Astrocyte (in vitro differentiated cells and primary cell): ENCODE measurements at regions not wholly inside any gene's neighbourhood (a gene's known extent, or its start where the extent isn't known, plus 50 kb on each side); places are given as distances from the start of the nearest gene placed in this dataset.

Experiments
- DNase-seq: peaks from one replicate; pipeline ENCODE4 v3.0.0-alpha.2; 2010; ENCODE audit warnings: low read depth
- FAIRE-seq: peaks from 2 replicates; lab custom pipeline; 2011; peaks lifted over from hg19 to GRCh38; lab: Jason Lieb, UNC
- H2AFZ ChIP-seq: 2 replicates; pipeline ENCODE4 v1.6.0; 2012; ENCODE audit warnings: low read depth, low read length, inconsistent platforms
- H3K27ac ChIP-seq: 2 replicates; pipeline ENCODE4 v1.5.1; 2011; ENCODE audit warnings: low read depth, low read length, inconsistent platforms
- H3K27me3 ChIP-seq: 2 replicates; pipeline ENCODE4 v1.6.0; 2011; ENCODE audit warnings: low read length, inconsistent platforms; ENCODE audit not compliant: insufficient read depth
- H3K36me3 ChIP-seq: 2 replicates; pipeline ENCODE4 v1.5.1; 2011; ENCODE audit warnings: low read length, inconsistent platforms; ENCODE audit not compliant: insufficient read depth
- H3K4me1 ChIP-seq: 2 replicates; pipeline ENCODE4 v1.5.1; 2011; ENCODE audit warnings: low read length, inconsistent platforms; ENCODE audit not compliant: insufficient read depth
- H3K4me2 ChIP-seq: 2 replicates; pipeline ENCODE4 v1.6.0; 2012; ENCODE audit warnings: low read length, inconsistent platforms
- H3K4me3 ChIP-seq: 2 replicates; pipeline ENCODE4 v1.5.1; 2011; ENCODE audit warnings: low read depth, mild to moderate bottlenecking, low read length, inconsistent platforms; ENCODE audit not compliant: insufficient read depth
- H3K79me2 ChIP-seq: 2 replicates; pipeline ENCODE4 v1.6.0; 2012; ENCODE audit warnings: mild to moderate bottlenecking, low read length, inconsistent platforms; ENCODE audit not compliant: insufficient read depth
- H3K9ac ChIP-seq: 2 replicates; pipeline ENCODE4 v1.6.0; 2012; ENCODE audit warnings: mild to moderate bottlenecking, low read length, inconsistent platforms
- H3K9me3 ChIP-seq: 2 replicates; pipeline ENCODE4 v1.5.1; 2012; ENCODE audit warnings: low read depth, mild to moderate bottlenecking, low read length, inconsistent platforms; ENCODE audit not compliant: insufficient read depth
- H4K20me1 ChIP-seq: 2 replicates; pipeline ENCODE4 v1.6.0; 2012; ENCODE audit warnings: low read length, inconsistent platforms; ENCODE audit not compliant: insufficient read depth
- H3K27ac Mint-ChIP-seq: one replicate; pipeline ENCODE4 v1.8.0; 2021; ENCODE audit warnings: mild to moderate bottlenecking, mixed read lengths; ENCODE audit not compliant: unreplicated experiment
- H3K27me3 Mint-ChIP-seq: one replicate; pipeline ENCODE4 v1.8.0; 2021; ENCODE audit warnings: low read depth, mixed read lengths; ENCODE audit not compliant: unreplicated experiment
- H3K36me3 Mint-ChIP-seq: one replicate; pipeline ENCODE4 v1.8.0; 2021; ENCODE audit warnings: low read depth, mixed read lengths; ENCODE audit not compliant: unreplicated experiment
- H3K4me1 Mint-ChIP-seq: one replicate; pipeline ENCODE4 v1.8.0; 2021; ENCODE audit warnings: low read depth, mixed read lengths; ENCODE audit not compliant: unreplicated experiment
- H3K4me3 Mint-ChIP-seq: one replicate; pipeline ENCODE4 v1.8.0; 2021; ENCODE audit warnings: mild to moderate bottlenecking, moderate library complexity, mixed read lengths; ENCODE audit not compliant: unreplicated experiment
- H3K9me3 Mint-ChIP-seq: one replicate; pipeline ENCODE4 v1.8.0; 2021; ENCODE audit warnings: mild to moderate bottlenecking, mixed read lengths; ENCODE audit not compliant: unreplicated experiment
- CTCF ChIP-seq: IDR thresholded peaks from 2 replicates; pipeline ENCODE4 v1.5.1; 2011; ENCODE audit warnings: low read depth, mild to moderate bottlenecking, inconsistent platforms, low read length, moderate library complexity; ENCODE audit not compliant: insufficient read depth
- EZH2 ChIP-seq: IDR thresholded peaks from 2 replicates; pipeline ENCODE4 v1.6.1; 2012; ENCODE audit warnings: mild to moderate bottlenecking, low read length, inconsistent platforms; ENCODE audit not compliant: insufficient read depth

GRCh38 chr14:41302776-41303175, 303.9 kb upstream of the LRFN5 start:
- TF ChIP-seq EZH2, result no peak
- TF ChIP-seq CTCF, result no peak
- no peak overlapping the region for H3K4me2 ChIP-seq
- Mint-ChIP-seq H3K27me3 (no peaks in the 10 kb centered on the region), H3K36me3 (no peaks in the 10 kb centered on the region), H3K4me3 (no peak overlapping the region), H3K4me1 (no peaks in the 10 kb centered on the region), H3K9me3 (no peaks in the 10 kb centered on the region), H3K27ac (no peak overlapping the region)
- DNase-seq (no peak), FAIRE-seq (no peak)
- no peaks in the 10 kb centered on the region for H3K4me1 ChIP-seq
- H3K4me3 ChIP-seq, result no peak overlapping the region
- H3K79me2 ChIP-seq, result no peaks in the 10 kb centered on the region
- no peaks in the 10 kb centered on the region for H3K36me3 ChIP-seq
- no peak overlapping the region for H3K9ac ChIP-seq
- no peaks in the 10 kb centered on the region for H4K20me1 ChIP-seq
- no peaks in the 10 kb centered on the region for H3K27me3 ChIP-seq
- H3K27ac ChIP-seq, result no peak overlapping the region
- no peaks in the 10 kb centered on the region for H3K9me3 ChIP-seq
- H2AFZ ChIP-seq, result no peak overlapping the region

GRCh38 chr14:41299924-41300323, 306.8 kb upstream of the LRFN5 start:
- no peaks in the 10 kb centered on the region for H3K27me3 ChIP-seq
- H3K9me3 ChIP-seq, result no peaks in the 10 kb centered on the region
- Mint-ChIP-seq H3K9me3 (no peaks in the 10 kb centered on the region), H3K4me1 (no peaks in the 10 kb centered on the region), H3K27ac (no peak overlapping the region), H3K36me3 (no peaks in the 10 kb centered on the region), H3K4me3 (no peak overlapping the region), H3K27me3 (no peaks in the 10 kb centered on the region)
- TF ChIP-seq CTCF (no peak), EZH2 (no peak)
- H2AFZ ChIP-seq, result no peak overlapping the region
- no peak overlapping the region for H3K4me3 ChIP-seq
- no peaks in the 10 kb centered on the region for H3K79me2 ChIP-seq
- H4K20me1 ChIP-seq, result no peaks in the 10 kb centered on the region
- H3K9ac ChIP-seq, result no peak overlapping the region
- H3K27ac ChIP-seq, result no peak overlapping the region
- H3K4me2 ChIP-seq, result no peak overlapping the region
- H3K4me1 ChIP-seq, result no peaks in the 10 kb centered on the region
- no peaks in the 10 kb centered on the region for H3K36me3 ChIP-seq
- FAIRE-seq (no peak), DNase-seq (no peak)

GRCh38 chr14:41298328-41298690, 308.4 kb upstream of the LRFN5 start:
- no peaks in the 10 kb centered on the region for H3K36me3 ChIP-seq
- H3K4me3 Mint-ChIP-seq, result no peak overlapping the region
- H3K9me3 ChIP-seq, result no peaks in the 10 kb centered on the region
- H3K27ac Mint-ChIP-seq, result no peak overlapping the region
- no peak overlapping the region for H3K27ac ChIP-seq
- FAIRE-seq (no peak), DNase-seq (peak; percentile 5)
- no peak overlapping the region for H3K4me3 ChIP-seq
- no peaks in the 10 kb centered on the region for H3K27me3 Mint-ChIP-seq
- H3K9ac ChIP-seq, result no peak overlapping the region
- no peaks in the 10 kb centered on the region for H3K79me2 ChIP-seq
- H3K9me3 Mint-ChIP-seq, result no peaks in the 10 kb centered on the region
- no peaks in the 10 kb centered on the region for H3K36me3 Mint-ChIP-seq
- H3K4me2 ChIP-seq, result no peak overlapping the region
- no peaks in the 10 kb centered on the region for H3K4me1 ChIP-seq
- no peak overlapping the region for H2AFZ ChIP-seq
- no peaks in the 10 kb centered on the region for H3K4me1 Mint-ChIP-seq
- no peaks in the 10 kb centered on the region for H3K27me3 ChIP-seq
- TF ChIP-seq CTCF, result no peak
- no peak for TF ChIP-seq EZH2
- H4K20me1 ChIP-seq, result no peaks in the 10 kb centered on the region
